Mesothelial cell of epicardium (in vitro differentiated cells): ENCODE measurements at regions not wholly inside any gene's neighbourhood (a gene's known extent, or its start where the extent isn't known, plus 50 kb on each side); places are given as distances from the start of the nearest gene placed in this dataset.

ENCODE experiments used
- DNase-seq, 2 experiments: peaks; one replicate each; pipeline ENCODE4 v3.0.0; 2021; ENCODE audit warnings: low spot score in 2 of 2; ENCODE audit not compliant: unreplicated experiment in 2 of 2
- H3K27ac Mint-ChIP-seq: 2 replicates; pipeline ENCODE4 v1.8.0; 2021; ENCODE audit warnings: mixed read lengths
- H3K27me3 Mint-ChIP-seq: 2 replicates; pipeline ENCODE4 v1.8.0; 2021; ENCODE audit warnings: low read depth, mixed read lengths
- H3K36me3 Mint-ChIP-seq: 2 replicates; pipeline ENCODE4 v1.8.0; 2021; ENCODE audit warnings: mixed read lengths
- H3K4me1 Mint-ChIP-seq: 2 replicates; pipeline ENCODE4 v1.8.0; 2021; ENCODE audit warnings: mixed read lengths
- H3K4me3 Mint-ChIP-seq: 2 replicates; pipeline ENCODE4 v1.8.0; 2021; ENCODE audit warnings: mild to moderate bottlenecking, moderate library complexity, mixed read lengths
- H3K9me3 Mint-ChIP-seq: 2 replicates; pipeline ENCODE4 v1.8.0; 2021; ENCODE audit warnings: mixed read lengths
- TF ChIP-seq, protein P1 (sequence below): fragments of 200-600 bp; sonication (generic); IDR thresholded peaks from one replicate; pipeline ENCODE4 v1.5.0; 2021; ENCODE audit warnings: antibody characterized with exemption; ENCODE audit not compliant: unreplicated experiment

- Mint-ChIP-seq H3K27me3 (peaks cover 2% of the 10 kb centered on the region), H3K4me1 (peaks cover 6% of the 10 kb centered on the region)
- TF ChIP-seq, protein P1, sequence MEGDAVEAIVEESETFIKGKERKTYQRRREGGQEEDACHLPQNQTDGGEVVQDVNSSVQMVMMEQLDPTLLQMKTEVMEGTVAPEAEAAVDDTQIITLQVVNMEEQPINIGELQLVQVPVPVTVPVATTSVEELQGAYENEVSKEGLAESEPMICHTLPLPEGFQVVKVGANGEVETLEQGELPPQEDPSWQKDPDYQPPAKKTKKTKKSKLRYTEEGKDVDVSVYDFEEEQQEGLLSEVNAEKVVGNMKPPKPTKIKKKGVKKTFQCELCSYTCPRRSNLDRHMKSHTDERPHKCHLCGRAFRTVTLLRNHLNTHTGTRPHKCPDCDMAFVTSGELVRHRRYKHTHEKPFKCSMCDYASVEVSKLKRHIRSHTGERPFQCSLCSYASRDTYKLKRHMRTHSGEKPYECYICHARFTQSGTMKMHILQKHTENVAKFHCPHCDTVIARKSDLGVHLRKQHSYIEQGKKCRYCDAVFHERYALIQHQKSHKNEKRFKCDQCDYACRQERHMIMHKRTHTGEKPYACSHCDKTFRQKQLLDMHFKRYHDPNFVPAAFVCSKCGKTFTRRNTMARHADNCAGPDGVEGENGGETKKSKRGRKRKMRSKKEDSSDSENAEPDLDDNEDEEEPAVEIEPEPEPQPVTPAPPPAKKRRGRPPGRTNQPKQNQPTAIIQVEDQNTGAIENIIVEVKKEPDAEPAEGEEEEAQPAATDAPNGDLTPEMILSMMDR, result no peak
Observed at GRCh38 chr21:43270800-43271301, 102.0 kb downstream of the CRYAA start.

DNA sequence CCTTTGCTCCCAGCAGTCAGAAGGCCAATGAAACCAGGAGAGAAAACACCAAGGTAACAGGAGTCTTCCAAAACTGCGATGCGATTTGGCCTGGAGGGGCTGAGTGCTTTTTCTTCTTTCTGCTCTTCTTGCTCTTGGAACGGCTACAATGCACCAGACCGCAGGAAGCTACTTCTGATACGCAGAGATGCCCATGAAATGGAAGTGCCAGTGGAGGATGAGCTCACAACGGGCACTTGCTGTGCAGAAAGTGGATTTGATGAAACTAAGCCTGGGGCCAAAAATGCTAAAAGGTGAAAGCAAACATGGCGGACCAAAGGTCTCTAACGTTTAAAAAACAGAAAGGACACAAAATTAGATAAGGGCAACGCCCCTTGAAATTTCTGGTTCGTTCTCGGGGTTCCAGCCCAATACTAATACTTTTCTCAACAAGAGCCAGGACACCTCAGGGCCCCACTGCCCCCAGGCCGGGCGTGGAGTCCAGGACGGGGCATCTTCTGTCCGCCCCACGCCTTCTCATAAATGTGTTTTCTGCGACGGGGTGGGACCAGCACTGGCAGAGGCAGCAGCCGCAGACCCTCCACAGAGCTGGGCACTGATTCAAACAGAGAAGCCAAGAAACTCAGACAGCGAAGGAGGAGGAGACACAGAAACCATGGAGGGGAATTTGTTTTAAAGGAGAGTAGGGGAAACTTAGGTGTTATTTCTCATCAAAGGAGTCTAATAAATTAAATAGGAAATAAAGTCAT lies 101.3 kb downstream of the CRYAA start:
- Mint-ChIP-seq H3K27me3 (no peaks in the 10 kb centered on the region), H3K4me3 (no peak overlapping the region), H3K9me3 (no peaks in the 10 kb centered on the region), H3K36me3 (no peaks in the 10 kb centered on the region), H3K4me1 (peaks cover 2% of the 10 kb centered on the region), H3K27ac (no peak overlapping the region)
- no peak for DNase-seq
- TF ChIP-seq, protein P1, result no peak

More at GRCh38 chr21:43270800-43271301, 102.0 kb downstream of the CRYAA start:
- DNase-seq, result no peak
- no peaks in the 10 kb centered on the region for H3K36me3 Mint-ChIP-seq
- no peaks in the 10 kb centered on the region for H3K9me3 Mint-ChIP-seq
- no peak overlapping the region for H3K27ac Mint-ChIP-seq
- H3K4me3 Mint-ChIP-seq, result no peak overlapping the region

GRCh38 chr21:43269440-43269839 lies 100.6 kb downstream of the CRYAA start:
- Mint-ChIP-seq H3K4me3 (no peak overlapping the region), H3K27me3 (no peaks in the 10 kb centered on the region), H3K36me3 (no peaks in the 10 kb centered on the region), H3K4me1 (peaks cover 2% of the 10 kb centered on the region), H3K9me3 (peaks cover under 1% of the 10 kb centered on the region), H3K27ac (no peak overlapping the region)
- TF ChIP-seq, protein P1, result no peak
- no peak for DNase-seq

GRCh38 chr21:43268804-43269186 lies 100.0 kb downstream of the CRYAA start:
- Mint-ChIP-seq H3K36me3 (no peaks in the 10 kb centered on the region), H3K4me1 (peaks cover 2% of the 10 kb centered on the region), H3K27me3 (no peaks in the 10 kb centered on the region), H3K4me3 (no peak overlapping the region), H3K9me3 (peaks cover 4% of the 10 kb centered on the region), H3K27ac (no peak overlapping the region)
- TF ChIP-seq, protein P1, result no peak
- DNase-seq, result no peak

GRCh38 chr21:43268086-43268803 lies 99.4 kb downstream of the CRYAA start:
- no peak for DNase-seq
- Mint-ChIP-seq H3K9me3 (peaks cover 4% of the 10 kb centered on the region), H3K27me3 (no peaks in the 10 kb centered on the region), H3K27ac (no peak overlapping the region), H3K4me1 (peaks cover 2% of the 10 kb centered on the region), H3K36me3 (no peaks in the 10 kb centered on the region), H3K4me3 (no peak overlapping the region)
- TF ChIP-seq, protein P1, result no peak
